ENCODE measurements at regions not wholly inside any gene's neighbourhood (a gene's known extent, or its start where the extent isn't known, plus 50 kb on each side); places are given as distances from the start of the nearest gene placed in this dataset.

GRCh38 chr2:126299469-126299976 is 356.4 kb upstream of the GYPC start:
- Histone ChIP-seq H3K27me3 (no peaks in the 10 kb centered on the region), H3K27ac (no peak overlapping the region), H3K4me3 (no peak overlapping the region), H3K4me1 (no peaks in the 10 kb centered on the region), H3K36me3 (no peaks in the 10 kb centered on the region), H3K9me3 (no peaks in the 10 kb centered on the region)
- no peak for ATAC-seq
- 83 to 100% methylated on average over 2 of the region's 2 CpGs for WGBS, 2 donors (ENCODE audit: low coverage in 1 of 2)
- TF ChIP-seq, protein P1, sequence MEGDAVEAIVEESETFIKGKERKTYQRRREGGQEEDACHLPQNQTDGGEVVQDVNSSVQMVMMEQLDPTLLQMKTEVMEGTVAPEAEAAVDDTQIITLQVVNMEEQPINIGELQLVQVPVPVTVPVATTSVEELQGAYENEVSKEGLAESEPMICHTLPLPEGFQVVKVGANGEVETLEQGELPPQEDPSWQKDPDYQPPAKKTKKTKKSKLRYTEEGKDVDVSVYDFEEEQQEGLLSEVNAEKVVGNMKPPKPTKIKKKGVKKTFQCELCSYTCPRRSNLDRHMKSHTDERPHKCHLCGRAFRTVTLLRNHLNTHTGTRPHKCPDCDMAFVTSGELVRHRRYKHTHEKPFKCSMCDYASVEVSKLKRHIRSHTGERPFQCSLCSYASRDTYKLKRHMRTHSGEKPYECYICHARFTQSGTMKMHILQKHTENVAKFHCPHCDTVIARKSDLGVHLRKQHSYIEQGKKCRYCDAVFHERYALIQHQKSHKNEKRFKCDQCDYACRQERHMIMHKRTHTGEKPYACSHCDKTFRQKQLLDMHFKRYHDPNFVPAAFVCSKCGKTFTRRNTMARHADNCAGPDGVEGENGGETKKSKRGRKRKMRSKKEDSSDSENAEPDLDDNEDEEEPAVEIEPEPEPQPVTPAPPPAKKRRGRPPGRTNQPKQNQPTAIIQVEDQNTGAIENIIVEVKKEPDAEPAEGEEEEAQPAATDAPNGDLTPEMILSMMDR (IDR thresholded peaks at IDR 0.05): no peak
- no peak for TF ChIP-seq POLR2A (IDR thresholded peaks at IDR 0.05)
- no peak for TF ChIP-seq EP300 (IDR thresholded peaks at IDR 0.05)
- no peak for TF ChIP-seq POLR2AphosphoS5 (IDR thresholded peaks at IDR 0.05)

DNA sequence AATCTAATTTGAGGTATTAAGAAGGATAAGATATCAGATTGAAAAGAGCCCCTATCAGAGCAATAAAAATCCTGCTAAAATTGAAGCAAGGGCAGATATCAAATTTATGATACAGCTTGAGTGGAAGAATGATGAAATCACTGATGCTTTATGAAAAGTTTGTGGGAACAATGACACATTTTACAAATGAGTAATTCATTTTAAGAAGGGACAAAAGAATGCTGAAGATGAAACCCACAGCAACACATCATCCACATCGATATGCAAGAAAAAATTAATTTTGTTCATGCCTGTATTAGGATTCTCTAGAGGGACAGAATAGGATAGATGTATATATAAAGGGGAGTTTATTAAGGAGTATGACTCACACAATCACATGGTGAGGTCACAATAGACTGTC is 355.6 kb upstream of the GYPC start:
- no peak for ATAC-seq
- Histone ChIP-seq H3K27ac (no peak overlapping the region), H3K27me3 (no peaks in the 10 kb centered on the region), H3K4me1 (no peaks in the 10 kb centered on the region), H3K9me3 (no peaks in the 10 kb centered on the region), H3K4me3 (no peak overlapping the region), H3K36me3 (no peaks in the 10 kb centered on the region)
- 79 to 89% methylated on average over 1 of the region's 1 CpG for WGBS, 2 donors (ENCODE audit: low coverage in 1 of 2)
- TF ChIP-seq POLR2AphosphoS5 (IDR thresholded peaks at IDR 0.05) (no peak), EP300 (IDR thresholded peaks at IDR 0.05) (no peak), POLR2A (IDR thresholded peaks at IDR 0.05) (no peak)
- TF ChIP-seq, protein P1 (IDR thresholded peaks at IDR 0.05): no peak

GRCh38 chr2:126302043-126302442 is 353.9 kb upstream of the GYPC start:
- TF ChIP-seq, protein P1 (IDR thresholded peaks at IDR 0.05): no peak
- TF ChIP-seq POLR2A (IDR thresholded peaks at IDR 0.05) (no peak), EP300 (IDR thresholded peaks at IDR 0.05) (no peak), POLR2AphosphoS5 (IDR thresholded peaks at IDR 0.05) (no peak)
- no peak for ATAC-seq
- 35 to 56% methylated on average over 3 of the region's 3 CpGs for WGBS, 2 donors (ENCODE audit: low coverage in 1 of 2)

GRCh38 chr2:126303113-126303512 is 352.8 kb upstream of the GYPC start:
- 60 to 76% methylated on average over 1 to 4 of the region's 5 CpGs for WGBS, 2 donors (ENCODE audit: low coverage in 1 of 2)
- no peak overlapping the region for H3K4me3 ChIP-seq
- no peak for ATAC-seq

More at GRCh38 chr2:126302043-126302442, 353.9 kb upstream of the GYPC start:
- Histone ChIP-seq H3K9me3 (no peaks in the 10 kb centered on the region), H3K27me3 (no peaks in the 10 kb centered on the region), H3K4me3 (no peak overlapping the region), H3K27ac (no peak overlapping the region), H3K36me3 (no peaks in the 10 kb centered on the region), H3K4me1 (no peaks in the 10 kb centered on the region)

DNA sequence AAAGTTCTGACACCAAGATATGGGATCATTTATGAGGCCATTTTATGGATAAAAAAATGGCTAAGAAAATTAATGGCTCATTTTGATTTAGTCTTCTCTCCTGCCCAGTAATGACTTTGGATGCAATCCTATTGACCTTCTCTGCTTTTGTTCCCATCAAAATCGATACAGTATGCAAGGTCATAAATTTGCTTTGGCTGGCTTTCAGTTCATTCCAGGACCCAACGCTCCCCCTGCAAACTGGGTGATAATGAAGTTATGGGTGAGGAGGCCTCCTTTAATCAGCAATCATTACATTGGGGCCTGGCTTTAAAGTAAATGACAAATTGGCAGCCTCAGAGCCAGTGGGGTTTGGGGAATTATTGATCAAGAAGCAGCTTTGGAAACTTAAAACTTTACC is 351.8 kb upstream of the GYPC start:
- WGBS, 2 donors (ENCODE audit: low coverage in 1 of 2): 67 to 89% methylated on average over 1 to 2 of the region's 2 CpGs
- Histone ChIP-seq H3K9me3 (no peaks in the 10 kb centered on the region), H3K27ac (no peak overlapping the region), H3K4me3 (no peak overlapping the region), H3K36me3 (no peaks in the 10 kb centered on the region), H3K4me1 (no peaks in the 10 kb centered on the region), H3K27me3 (no peaks in the 10 kb centered on the region)
- TF ChIP-seq, protein P1 (IDR thresholded peaks at IDR 0.05): no peak
- TF ChIP-seq POLR2AphosphoS5 (IDR thresholded peaks at IDR 0.05): no peak
- no peak for TF ChIP-seq POLR2A (IDR thresholded peaks at IDR 0.05)
- no peak for TF ChIP-seq EP300 (IDR thresholded peaks at IDR 0.05)
- ATAC-seq: no peak

More at GRCh38 chr2:126303113-126303512, 352.8 kb upstream of the GYPC start:
- no peak for TF ChIP-seq POLR2A (IDR thresholded peaks at IDR 0.05)
- TF ChIP-seq, protein P1 (IDR thresholded peaks at IDR 0.05): no peak
- TF ChIP-seq POLR2AphosphoS5 (IDR thresholded peaks at IDR 0.05): no peak
- TF ChIP-seq EP300 (IDR thresholded peaks at IDR 0.05): no peak
- Histone ChIP-seq H3K27me3 (no peaks in the 10 kb centered on the region), H3K27ac (no peak overlapping the region), H3K4me1 (no peaks in the 10 kb centered on the region), H3K36me3 (no peaks in the 10 kb centered on the region), H3K9me3 (no peaks in the 10 kb centered on the region)
